H1 (cell line): ENCODE measurements at regions not wholly inside any gene's neighbourhood (a gene's known extent, or its start where the extent isn't known, plus 50 kb on each side); places are given as distances from the start of the nearest gene placed in this dataset.

Experiments used
- CTCF ChIA-PET: fragments of 300-600 bp; sonication (Branson Sonifier 250); formaldehyde crosslinking; loops from one replicate; lab custom pipeline; 2021; ENCODE audit not compliant: partially characterized antibody; lab: Charles Lee
- POLR2A ChIA-PET: fragments of 300-600 bp; sonication (Branson Sonifier 250); formaldehyde crosslinking; loops from one replicate; lab custom pipeline; 2021; ENCODE audit warnings: inconsistent platforms; ENCODE audit not compliant: partially characterized antibody; lab: Charles Lee
- DNase-seq, 2 experiments: peaks; one replicate each; pipeline versions ENCODE4 v3.0.0 to v3.0.0-alpha.2; 2010 to 2022; ENCODE audit warnings: low spot score in 2 of 2, low read depth in 1 of 2, mixed read lengths in 1 of 2
- FAIRE-seq: peaks from 2 replicates; lab custom pipeline; 2011; peaks lifted over from hg19 to GRCh38; lab: Jason Lieb, UNC
- H2AFZ ChIP-seq: 2 replicates; pipeline ENCODE4 v1.8.1; 2012; ENCODE audit warnings: low read length, inconsistent platforms
- H2AK5ac ChIP-seq: 2 replicates; pipeline ENCODE4 v1.6.1; 2013; ENCODE audit warnings: low read depth, low read length
- H2BK120ac ChIP-seq: replicated peaks from 2 replicates; pipeline ENCODE3; 2013; ENCODE audit warnings: low read depth, low read length, inconsistent platforms
- H2BK12ac ChIP-seq: 2 replicates; pipeline ENCODE4 v1.6.1; 2013; ENCODE audit warnings: low read depth, low read length
- H2BK15ac ChIP-seq: 2 replicates; pipeline ENCODE4 v1.6.1; 2013; ENCODE audit warnings: low read length
- H2BK20ac ChIP-seq: 2 replicates; pipeline ENCODE4 v1.6.1; 2013; ENCODE audit warnings: low read length
- H2BK5ac ChIP-seq: 2 replicates; pipeline ENCODE4 v1.6.1; 2013; ENCODE audit warnings: low read depth, low read length
- H3K14ac ChIP-seq: 2 replicates; pipeline ENCODE4 v1.6.1; 2013; ENCODE audit warnings: inconsistent platforms; ENCODE audit not compliant: insufficient read length
- H3K18ac ChIP-seq: 2 replicates; pipeline ENCODE4 v1.6.1; 2013; ENCODE audit warnings: low read length; ENCODE audit errors: extremely low read depth
- H3K23ac ChIP-seq: 2 replicates; pipeline ENCODE4 v1.6.1; 2013; ENCODE audit warnings: inconsistent platforms; ENCODE audit not compliant: insufficient read length
- H3K23me2 ChIP-seq: 2 replicates; pipeline ENCODE4 v1.6.1; 2013; ENCODE audit warnings: low read depth, low read length
- H3K27ac ChIP-seq: 2 replicates; pipeline ENCODE4 v1.6.1; 2011; ENCODE audit warnings: low read depth, low read length, inconsistent platforms
- H3K27me3 ChIP-seq, 4 experiments: replicated peaks in 1 of 4; 1 replicate in 1 of 4; 2 replicates in 3 of 4; pipeline versions ENCODE4 v1.6.1 to v1.8.1; 2011 to 2013; ENCODE audit warnings: low read length in 3 of 4, mild to moderate bottlenecking in 3 of 4, inconsistent platforms in 2 of 4, mixed read lengths in 2 of 4, moderate library complexity in 1 of 4; ENCODE audit not compliant: control insufficient read depth in 3 of 4, insufficient read depth in 3 of 4; ENCODE audit errors: extremely low read depth in 1 of 4
- H3K36me3 ChIP-seq, 4 experiments: 2 replicates each; pipeline versions ENCODE4 v1.6.1 to v1.8.1; 2011 to 2013; ENCODE audit warnings: mild to moderate bottlenecking in 4 of 4, low read length in 3 of 4, moderate library complexity in 2 of 4, control low read depth in 1 of 4, inconsistent platforms in 1 of 4; ENCODE audit not compliant: insufficient read depth in 4 of 4, control insufficient read depth in 2 of 4
- H3K4ac ChIP-seq: replicated peaks from 2 replicates; pipeline ENCODE3; 2013; ENCODE audit warnings: low read length, low read depth, mixed read lengths, inconsistent platforms; ENCODE audit not compliant: insufficient read length
- H3K4me1 ChIP-seq, 4 experiments: replicated peaks in 1 of 4; 1 replicate in 1 of 4; 2 replicates in 3 of 4; pipeline versions ENCODE4 v1.6.1 to v1.8.1; 2011 to 2013; ENCODE audit warnings: low read length in 3 of 4, inconsistent platforms in 2 of 4, mixed read lengths in 1 of 4; ENCODE audit not compliant: insufficient read depth in 4 of 4, control insufficient read depth in 3 of 4
- H3K4me2 ChIP-seq, 2 experiments: 2 replicates each; pipeline versions ENCODE4 v1.6.1 to v1.8.1; 2011 to 2013; ENCODE audit warnings: low read depth in 2 of 2, low read length in 2 of 2, control low read depth in 1 of 2, inconsistent platforms in 1 of 2, mild to moderate bottlenecking in 1 of 2; ENCODE audit not compliant: insufficient read depth in 1 of 2
- H3K4me3 ChIP-seq, 4 experiments: fragments of 200-600, 300-600 bp in 1 of 4; sonication (generic), shearing (Covaris generic), sonication (Bioruptor Twin) in 1 of 4; 2 replicates each; pipeline versions ENCODE4 v1.5.1 to v1.8.1; 2011 to 2016; ENCODE audit warnings: low read length in 4 of 4, low read depth in 3 of 4, control low read depth in 2 of 4, inconsistent platforms in 2 of 4, mild to moderate bottlenecking in 2 of 4, mixed read lengths in 1 of 4, moderate library complexity in 1 of 4; ENCODE audit not compliant: insufficient read depth in 2 of 4; ENCODE audit errors: extremely low read depth in 1 of 4
- H3K56ac ChIP-seq: replicated peaks from 2 replicates; pipeline ENCODE3; 2013; ENCODE audit warnings: low read depth, mild to moderate bottlenecking, mixed read lengths, low read length, inconsistent platforms; ENCODE audit not compliant: insufficient read length
- H3K79me1 ChIP-seq: 2 replicates; pipeline ENCODE4 v1.6.1; 2013; ENCODE audit warnings: low read depth, low read length, control low read depth
- H3K79me2 ChIP-seq, 2 experiments: 2 replicates each; pipeline versions ENCODE4 v1.6.1 to v1.8.1; 2012 to 2013; ENCODE audit warnings: low read length in 2 of 2, mild to moderate bottlenecking in 2 of 2, inconsistent platforms in 1 of 2; ENCODE audit not compliant: insufficient read depth in 2 of 2, control insufficient read depth in 1 of 2
- H3K9ac ChIP-seq, 4 experiments: replicated peaks in 1 of 4; 1 replicate in 1 of 4; 2 replicates in 3 of 4; pipeline versions ENCODE4 v1.6.1 to v1.8.1; 2011 to 2013; ENCODE audit warnings: low read depth in 3 of 4, low read length in 3 of 4, control low read depth in 2 of 4, mild to moderate bottlenecking in 2 of 4, moderate library complexity in 2 of 4, inconsistent platforms in 1 of 4; ENCODE audit errors: extremely low read depth in 1 of 4
- H3K9me3 ChIP-seq, 2 experiments: 2 replicates each; pipeline versions ENCODE4 v1.6.1 to v1.8.1; 2012 to 2013; ENCODE audit warnings: mild to moderate bottlenecking in 2 of 2, moderate library complexity in 2 of 2, control low read depth in 1 of 2, inconsistent platforms in 1 of 2, low read depth in 1 of 2, low read length in 1 of 2, mixed read lengths in 1 of 2; ENCODE audit not compliant: insufficient read depth in 2 of 2
- H4K20me1 ChIP-seq, 2 experiments: replicated peaks in 1 of 2; 2 replicates each; pipeline versions ENCODE3 to v1.8.1; 2011 to 2013; ENCODE audit warnings: inconsistent platforms in 2 of 2, low read length in 2 of 2, mild to moderate bottlenecking in 1 of 2; ENCODE audit not compliant: insufficient read depth in 2 of 2, control insufficient read depth in 1 of 2
- H4K5ac ChIP-seq: 2 replicates; pipeline ENCODE4 v1.6.1; 2013; ENCODE audit warnings: low read length, low read depth, mixed read lengths, inconsistent platforms; ENCODE audit not compliant: insufficient read length
- H4K8ac ChIP-seq: 2 replicates; pipeline ENCODE4 v1.8.0; 2013; ENCODE audit warnings: mild to moderate bottlenecking, moderate library complexity, low read length, inconsistent platforms; ENCODE audit not compliant: insufficient read depth; ENCODE audit errors: extremely low read depth
- H4K91ac ChIP-seq: replicated peaks from 2 replicates; pipeline ENCODE3; 2013; ENCODE audit warnings: low read length, mixed read lengths, inconsistent platforms; ENCODE audit not compliant: insufficient read length
- CBX5 ChIP-seq: fragments of 300-800, 300-1000 bp; sonication (generic); IDR thresholded peaks from 2 replicates; pipeline ENCODE4 v1.7.1; 2016; ENCODE audit warnings: antibody characterized with exemption, low read length, low read depth
- EGR1 ChIP-seq: IDR thresholded peaks from 2 replicates; pipeline ENCODE4 v1.6.1; 2011; ENCODE audit warnings: low read depth, low read length, borderline replicate concordance
- HDAC2 ChIP-seq, 2 experiments: fragments of 300-600 bp in 1 of 2; sonication (generic) in 1 of 2; IDR thresholded peaks; 2 replicates each; pipeline ENCODE4 v1.6.1; 2011 to 2012; ENCODE audit warnings: low read depth in 2 of 2, low read length in 2 of 2, mild to moderate bottlenecking in 2 of 2, moderate library complexity in 2 of 2, borderline replicate concordance in 1 of 2, inconsistent platforms in 1 of 2
- TAF1 ChIP-seq: IDR thresholded peaks from 2 replicates; pipeline ENCODE4 v1.6.1; 2011; ENCODE audit warnings: mild to moderate bottlenecking, low read depth, low read length
- WGBS, 2 experiments: shearing (Covaris generic) in 1 of 2; methylation state at CpG; one replicate each; pipeline versions ENCODE4 v1.1.6 to v1.1.7; 2013 to 2015; ENCODE audit warnings: low lambda C conversion rate in 2 of 2, mixed read lengths in 2 of 2, inconsistent platforms in 1 of 2, low coverage in 1 of 2, missing lambda C conversion rate in 1 of 2; ENCODE audit not compliant: insufficient replicate concordance in 2 of 2, insufficient coverage in 1 of 2, insufficient read length in 1 of 2; ENCODE audit errors: extremely low coverage in 1 of 2, missing lambda C conversion rate in 1 of 2; 5-methylcytosine and 5-hydroxymethylcytosine counted together

DNA sequence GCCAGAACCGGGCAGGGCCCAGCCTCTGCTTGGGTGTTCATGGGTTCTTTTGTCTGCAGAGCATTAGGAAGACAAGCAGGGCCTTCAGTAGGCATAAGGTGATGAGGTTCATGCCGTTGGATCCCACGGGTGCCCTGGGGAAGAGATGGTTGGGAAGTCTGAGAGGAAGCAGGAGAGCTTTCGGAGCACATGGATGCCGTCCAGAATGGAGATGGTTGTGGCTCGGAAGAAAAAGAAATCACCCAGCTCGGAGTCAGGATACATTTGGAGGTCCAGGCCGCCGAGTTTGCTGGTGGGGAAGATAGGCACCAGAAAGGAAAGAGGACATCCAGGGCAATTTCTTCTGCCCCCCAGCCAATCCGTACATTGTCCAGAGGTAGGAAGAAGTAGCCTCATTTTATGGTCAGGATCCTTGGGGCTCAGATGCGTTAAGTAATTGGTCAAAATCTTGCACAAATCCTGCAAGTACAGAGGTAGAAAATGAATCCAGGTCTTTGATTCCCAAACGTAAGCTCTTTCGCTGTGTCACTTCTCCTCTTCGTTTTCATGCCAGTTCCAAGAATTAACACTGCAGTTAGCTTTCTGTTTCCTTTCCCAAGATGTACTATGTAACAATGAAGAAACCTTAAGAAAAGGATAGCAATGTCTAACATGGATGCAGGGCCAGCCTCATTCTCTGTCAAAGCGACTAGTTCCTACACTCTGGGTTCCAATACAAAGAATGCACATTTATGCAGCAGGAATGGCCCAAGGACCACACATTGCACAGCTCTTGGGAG lies 147.8 kb upstream of the KLF6 start:
- 91% methylated on average over 14 of the region's 15 CpGs; no CpG with 5 or more reads in 1 of the 2 experiments for WGBS, 2 experiments

More for the DNA sequence above, 147.8 kb upstream of the KLF6 start:
- no peak overlapping the region for H3K14ac ChIP-seq
- DNase-seq, result no peak
- no peaks in the 10 kb centered on the region for H4K20me1 ChIP-seq
- H3K27me3 ChIP-seq, result no peaks in the 10 kb centered on the region
- no peaks in the 10 kb centered on the region for H3K36me3 ChIP-seq
- no peak for FAIRE-seq
- H3K9ac ChIP-seq, result no peak overlapping the region
- H3K56ac ChIP-seq, result no peak overlapping the region
- peaks cover 0 to 3% (median 0%) of the 10 kb centered on the region in 4 experiments; a peak in 1 of 7 replicates for H3K4me1 ChIP-seq
- H2BK5ac ChIP-seq, result no peak overlapping the region
- H3K23me2 ChIP-seq, result no peaks in the 10 kb centered on the region
- H3K18ac ChIP-seq, result no peak overlapping the region
- H2BK20ac ChIP-seq, result no peak overlapping the region
- H2AK5ac ChIP-seq, result no peak overlapping the region
- no peak overlapping the region for H4K8ac ChIP-seq
- H3K4me2 ChIP-seq, result no peak overlapping the region
- no peak overlapping the region for H3K23ac ChIP-seq
- no peaks in the 10 kb centered on the region for H3K79me1 ChIP-seq
- H2BK12ac ChIP-seq, result no peak overlapping the region
- no peak overlapping the region for H4K91ac ChIP-seq
- H3K27ac ChIP-seq, result no peak overlapping the region
- no peak overlapping the region for H3K4ac ChIP-seq
- no peak overlapping the region for H4K5ac ChIP-seq
- H3K9me3 ChIP-seq, result no peaks in the 10 kb centered on the region
- ChIA-PET CTCF (interaction anchor here (0.6 to 1.1 kb wide), 2 partner anchors 13 to 59 kb away, joined by 3 read pairs; no protein-coding TSS in a partner anchor), POLR2A (no interaction called here)
- no peak overlapping the region for H3K4me3 ChIP-seq
- TF ChIP-seq CBX5 (no peak), TAF1 (no peak), EGR1 (no peak), HDAC2 (IDR thresholded peaks at IDR 0.05; ENCODE audit: borderline replicate concordance in 1 of 2, low read depth in 2 of 2, low read length in 2 of 2) (no peak)
- H2AFZ ChIP-seq, result no peak overlapping the region
- no peak overlapping the region for H2BK15ac ChIP-seq
- H2BK120ac ChIP-seq, result no peak overlapping the region
- H3K79me2 ChIP-seq, result no peaks in the 10 kb centered on the region
